ENCODE measurements at regions not wholly inside any gene's neighbourhood (a gene's known extent, or its start where the extent isn't known, plus 50 kb on each side); places are given as distances from the start of the nearest gene placed in this dataset.

- DNase-seq: no peak
- Mint-ChIP-seq H3K9me3 (peaks cover 4 to 19% (median 7%) of the 10 kb centered on the region in 7 donors), H3K27me3 (no peaks in the 10 kb centered on the region), H3K4me3 (no peak overlapping the region), H3K36me3 (peaks cover 7 to 11% of the 10 kb centered on the region in 2 donors), H3K27ac (no peak overlapping the region), H3K4me1 (peaks cover 5 to 6% (median 5%) of the 10 kb centered on the region in 3 donors)
- ATAC-seq (ENCODE audit: low read depth in 2 of 2): no peak
These were observed 493.7 kb upstream of the VRK2 start for GRCh38 chr2:57552885-57553284.

GRCh38 chr2:57554348-57554747 lies 492.3 kb upstream of the VRK2 start:
- Mint-ChIP-seq H3K4me3 (no peak overlapping the region), H3K27me3 (no peaks in the 10 kb centered on the region)
- ATAC-seq (ENCODE audit: low read depth in 2 of 2): no peak

GRCh38 chr2:57558312-57558711 lies 488.3 kb upstream of the VRK2 start:
- Mint-ChIP-seq H3K9me3 (peaks cover 0 to 9% (median 2%) of the 10 kb centered on the region in 7 donors), H3K27me3 (no peaks in the 10 kb centered on the region), H3K27ac (no peak overlapping the region), H3K36me3 (peaks cover 5 to 7% of the 10 kb centered on the region in 2 donors), H3K4me3 (no peak overlapping the region), H3K4me1 (no peaks in the 10 kb centered on the region)
- ATAC-seq (ENCODE audit: low read depth in 2 of 2) (no peak), DNase-seq (no peak)

More at GRCh38 chr2:57554348-57554747, 492.3 kb upstream of the VRK2 start:
- no peak for DNase-seq
- Mint-ChIP-seq H3K27ac (no peak overlapping the region), H3K9me3 (peaks cover 4 to 19% (median 7%) of the 10 kb centered on the region in 7 donors), H3K36me3 (peaks cover 7 to 11% of the 10 kb centered on the region in 2 donors), H3K4me1 (peaks cover 5 to 6% (median 5%) of the 10 kb centered on the region in 3 donors)

GRCh38 chr2:57562495-57562894 lies 484.1 kb upstream of the VRK2 start:
- no peaks in the 10 kb centered on the region for H3K4me1 Mint-ChIP-seq
- H3K27me3 Mint-ChIP-seq: no peaks in the 10 kb centered on the region
- DNase-seq: no peak
- no peak overlapping the region for H3K27ac Mint-ChIP-seq
- no peak overlapping the region for H3K4me3 Mint-ChIP-seq
- H3K36me3 Mint-ChIP-seq: no peaks in the 10 kb centered on the region
- no peak for ATAC-seq (ENCODE audit: low read depth in 2 of 2)
- peaks cover 0 to 2% (median 0%) of the 10 kb centered on the region in 7 donors for H3K9me3 Mint-ChIP-seq

- no peaks in the 10 kb centered on the region for H3K36me3 Mint-ChIP-seq
- no peaks in the 10 kb centered on the region for H3K4me1 Mint-ChIP-seq
- H3K27ac Mint-ChIP-seq: no peak overlapping the region
- H3K27me3 Mint-ChIP-seq: no peaks in the 10 kb centered on the region
- peaks cover 0 to 2% (median 0%) of the 10 kb centered on the region in 7 donors for H3K9me3 Mint-ChIP-seq
- no peak overlapping the region for H3K4me3 Mint-ChIP-seq
- DNase-seq (no peak), ATAC-seq (ENCODE audit: low read depth in 2 of 2) (no peak)
These were observed 483.6 kb upstream of the VRK2 start for GRCh38 chr2:57563015-57563414.

GRCh38 chr2:57567245-57567644 lies 479.4 kb upstream of the VRK2 start:
- no peak for ATAC-seq (ENCODE audit: low read depth in 2 of 2)

GRCh38 chr2:57569396-57569795 lies 477.2 kb upstream of the VRK2 start:
- no peak for DNase-seq
- no peak for ATAC-seq (ENCODE audit: low read depth in 2 of 2)
- H3K4me1 Mint-ChIP-seq: peaks cover 0 to 7% (median 5%) of the 10 kb centered on the region in 3 donors
- no peaks in the 10 kb centered on the region for H3K27me3 Mint-ChIP-seq
- H3K27ac Mint-ChIP-seq: no peak overlapping the region
- H3K36me3 Mint-ChIP-seq: no peaks in the 10 kb centered on the region
- no peak overlapping the region for H3K4me3 Mint-ChIP-seq
- no peaks in the 10 kb centered on the region for H3K9me3 Mint-ChIP-seq

More at GRCh38 chr2:57567245-57567644, 479.4 kb upstream of the VRK2 start:
- Mint-ChIP-seq H3K9me3 (no peaks in the 10 kb centered on the region), H3K36me3 (no peaks in the 10 kb centered on the region), H3K4me1 (peaks cover 0 to 7% (median 5%) of the 10 kb centered on the region in 3 donors), H3K4me3 (no peak overlapping the region), H3K27ac (no peak overlapping the region), H3K27me3 (no peaks in the 10 kb centered on the region)
- DNase-seq: no peak

GRCh38 chr2:57570961-57571360 lies 475.6 kb upstream of the VRK2 start:
- Mint-ChIP-seq H3K27ac (no peak overlapping the region), H3K9me3 (no peaks in the 10 kb centered on the region), H3K36me3 (no peaks in the 10 kb centered on the region), H3K4me1 (peaks cover 0 to 7% (median 5%) of the 10 kb centered on the region in 3 donors), H3K27me3 (no peaks in the 10 kb centered on the region), H3K4me3 (no peak overlapping the region)
- DNase-seq: no peak
- no peak for ATAC-seq (ENCODE audit: low read depth in 2 of 2)

GRCh38 chr2:57575700-57576268 lies 470.8 kb upstream of the VRK2 start:
- ATAC-seq (ENCODE audit: low read depth in 2 of 2): no peak
- H3K4me3 Mint-ChIP-seq: no peak overlapping the region
- no peaks in the 10 kb centered on the region for H3K27me3 Mint-ChIP-seq

GRCh38 chr2:57576983-57577382 lies 469.6 kb upstream of the VRK2 start:
- H3K4me3 Mint-ChIP-seq: no peak overlapping the region
- DNase-seq: no peak
- ATAC-seq (ENCODE audit: low read depth in 2 of 2): no peak
- H3K27ac Mint-ChIP-seq: no peak overlapping the region
- no peaks in the 10 kb centered on the region for H3K27me3 Mint-ChIP-seq
- no peaks in the 10 kb centered on the region for H3K9me3 Mint-ChIP-seq
- no peaks in the 10 kb centered on the region for H3K4me1 Mint-ChIP-seq
- H3K36me3 Mint-ChIP-seq: no peaks in the 10 kb centered on the region

More at GRCh38 chr2:57575700-57576268, 470.8 kb upstream of the VRK2 start:
- Mint-ChIP-seq H3K9me3 (no peaks in the 10 kb centered on the region), H3K27ac (no peak overlapping the region), H3K4me1 (peaks cover 0 to 7% (median 5%) of the 10 kb centered on the region in 3 donors), H3K36me3 (no peaks in the 10 kb centered on the region)
- DNase-seq: no peak

- Mint-ChIP-seq H3K36me3 (no peaks in the 10 kb centered on the region), H3K27ac (peak overlapping the region in 1 of 6 donors; percentile 47), H3K27me3 (no peaks in the 10 kb centered on the region), H3K4me3 (no peak overlapping the region), H3K4me1 (peaks cover 6 to 12% (median 10%) of the 10 kb centered on the region in 3 donors), H3K9me3 (peaks cover 0 to 5% (median 0%) of the 10 kb centered on the region in 7 donors)
- ATAC-seq (ENCODE audit: low read depth in 2 of 2) (no peak), DNase-seq (no peak)
These were observed 448.7 kb upstream of the VRK2 start for GRCh38 chr2:57597940-57598339.

GRCh38 chr2:57598551-57598950 lies 448.1 kb upstream of the VRK2 start:
- H3K4me1 Mint-ChIP-seq: peaks cover 6 to 12% (median 10%) of the 10 kb centered on the region in 3 donors
- H3K27me3 Mint-ChIP-seq: no peaks in the 10 kb centered on the region
- H3K9me3 Mint-ChIP-seq: peaks cover 0 to 5% (median 0%) of the 10 kb centered on the region in 7 donors
- ATAC-seq (ENCODE audit: low read depth in 2 of 2): no peak
- H3K27ac Mint-ChIP-seq: no peak overlapping the region
- no peak overlapping the region for H3K4me3 Mint-ChIP-seq
- DNase-seq: no peak
- H3K36me3 Mint-ChIP-seq: no peaks in the 10 kb centered on the region

GRCh38 chr2:57602733-57603132 lies 443.9 kb upstream of the VRK2 start:
- Mint-ChIP-seq H3K9me3 (peaks cover 0 to 6% (median 2%) of the 10 kb centered on the region in 7 donors), H3K4me3 (no peak overlapping the region), H3K36me3 (no peaks in the 10 kb centered on the region), H3K27ac (no peak overlapping the region), H3K27me3 (no peaks in the 10 kb centered on the region), H3K4me1 (peaks cover 6 to 12% (median 10%) of the 10 kb centered on the region in 3 donors)
- ATAC-seq (ENCODE audit: low read depth in 2 of 2) (no peak), DNase-seq (no peak)

- H3K4me1 Mint-ChIP-seq: peaks cover 10 to 34% (median 20%) of the 10 kb centered on the region in 3 donors
These were observed 431.6 kb upstream of the VRK2 start for GRCh38 chr2:57614988-57615387.

More at GRCh38 chr2:57614988-57615387, 431.6 kb upstream of the VRK2 start:
- DNase-seq (no peak), ATAC-seq (ENCODE audit: low read depth in 2 of 2) (no peak)
- Mint-ChIP-seq H3K27me3 (no peaks in the 10 kb centered on the region), H3K4me3 (no peak overlapping the region), H3K27ac (no peak overlapping the region), H3K9me3 (peaks cover 0 to 7% (median under 1%) of the 10 kb centered on the region in 7 donors), H3K36me3 (no peaks in the 10 kb centered on the region)
